ENCODE measurements at regions not wholly inside any gene's neighbourhood (a gene's known extent, or its start where the extent isn't known, plus 50 kb on each side); places are given as distances from the start of the nearest gene placed in this dataset.
"Not testable (repeated sequence)": the region's sequence is repeated elsewhere in the genome, so short reads cannot be mapped to it uniquely, and the experiment has no call there.

DNA sequence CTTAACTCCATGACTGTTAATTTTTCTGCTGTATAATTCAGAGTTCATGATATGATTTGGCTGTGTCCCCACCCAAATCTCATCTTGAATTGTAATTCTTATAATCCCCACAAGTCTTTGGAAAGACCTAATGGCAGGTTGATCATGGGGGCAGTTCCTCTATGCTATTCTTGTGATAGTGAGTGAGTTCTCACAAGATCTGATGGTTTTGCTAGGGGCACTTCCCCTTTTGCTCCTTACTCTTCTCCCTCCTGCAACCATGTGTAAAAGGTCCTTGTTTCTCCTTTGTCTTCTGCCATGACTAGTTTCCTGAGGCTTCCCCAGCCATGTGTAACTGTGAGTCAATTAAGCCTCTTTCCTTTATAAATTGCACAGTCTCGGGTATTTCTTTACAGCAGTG is 1751.9 kb downstream of the ARAP2 start:
- TF ChIP-seq, protein P1, sequence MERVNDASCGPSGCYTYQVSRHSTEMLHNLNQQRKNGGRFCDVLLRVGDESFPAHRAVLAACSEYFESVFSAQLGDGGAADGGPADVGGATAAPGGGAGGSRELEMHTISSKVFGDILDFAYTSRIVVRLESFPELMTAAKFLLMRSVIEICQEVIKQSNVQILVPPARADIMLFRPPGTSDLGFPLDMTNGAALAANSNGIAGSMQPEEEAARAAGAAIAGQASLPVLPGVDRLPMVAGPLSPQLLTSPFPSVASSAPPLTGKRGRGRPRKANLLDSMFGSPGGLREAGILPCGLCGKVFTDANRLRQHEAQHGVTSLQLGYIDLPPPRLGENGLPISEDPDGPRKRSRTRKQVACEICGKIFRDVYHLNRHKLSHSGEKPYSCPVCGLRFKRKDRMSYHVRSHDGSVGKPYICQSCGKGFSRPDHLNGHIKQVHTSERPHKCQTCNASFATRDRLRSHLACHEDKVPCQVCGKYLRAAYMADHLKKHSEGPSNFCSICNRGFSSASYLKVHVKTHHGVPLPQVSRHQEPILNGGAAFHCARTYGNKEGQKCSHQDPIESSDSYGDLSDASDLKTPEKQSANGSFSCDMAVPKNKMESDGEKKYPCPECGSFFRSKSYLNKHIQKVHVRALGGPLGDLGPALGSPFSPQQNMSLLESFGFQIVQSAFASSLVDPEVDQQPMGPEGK (CRISPR knock-in tag; IDR thresholded peaks at IDR 0.05; ENCODE audit: borderline replicate concordance), result no peak
- TF ChIP-seq, protein P2, sequence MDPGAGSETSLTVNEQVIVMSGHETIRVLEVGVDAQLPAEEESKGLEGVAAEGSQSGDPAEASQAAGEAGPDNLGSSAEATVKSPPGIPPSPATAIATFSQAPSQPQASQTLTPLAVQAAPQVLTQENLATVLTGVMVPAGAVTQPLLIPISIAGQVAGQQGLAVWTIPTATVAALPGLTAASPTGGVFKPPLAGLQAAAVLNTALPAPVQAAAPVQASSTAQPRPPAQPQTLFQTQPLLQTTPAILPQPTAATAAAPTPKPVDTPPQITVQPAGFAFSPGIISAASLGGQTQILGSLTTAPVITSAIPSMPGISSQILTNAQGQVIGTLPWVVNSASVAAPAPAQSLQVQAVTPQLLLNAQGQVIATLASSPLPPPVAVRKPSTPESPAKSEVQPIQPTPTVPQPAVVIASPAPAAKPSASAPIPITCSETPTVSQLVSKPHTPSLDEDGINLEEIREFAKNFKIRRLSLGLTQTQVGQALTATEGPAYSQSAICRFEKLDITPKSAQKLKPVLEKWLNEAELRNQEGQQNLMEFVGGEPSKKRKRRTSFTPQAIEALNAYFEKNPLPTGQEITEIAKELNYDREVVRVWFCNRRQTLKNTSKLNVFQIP (CRISPR knock-in tag; IDR thresholded peaks at IDR 0.05; ENCODE audit: borderline replicate concordance, low read depth), result no peak
- TF ChIP-seq BACH2 (CRISPR knock-in tag; IDR thresholded peaks at IDR 0.05; ENCODE audit: borderline replicate concordance) (no peak), TCF4 (CRISPR knock-in tag; IDR thresholded peaks at IDR 0.05; ENCODE audit: borderline replicate concordance) (no peak), TOX (CRISPR knock-in tag; IDR thresholded peaks at IDR 0.05; ENCODE audit: borderline replicate concordance) (no peak), ARNTL (CRISPR knock-in tag; IDR thresholded peaks at IDR 0.05; ENCODE audit: borderline replicate concordance, low read depth) (no peak)
- TF ChIP-seq, protein P3, sequence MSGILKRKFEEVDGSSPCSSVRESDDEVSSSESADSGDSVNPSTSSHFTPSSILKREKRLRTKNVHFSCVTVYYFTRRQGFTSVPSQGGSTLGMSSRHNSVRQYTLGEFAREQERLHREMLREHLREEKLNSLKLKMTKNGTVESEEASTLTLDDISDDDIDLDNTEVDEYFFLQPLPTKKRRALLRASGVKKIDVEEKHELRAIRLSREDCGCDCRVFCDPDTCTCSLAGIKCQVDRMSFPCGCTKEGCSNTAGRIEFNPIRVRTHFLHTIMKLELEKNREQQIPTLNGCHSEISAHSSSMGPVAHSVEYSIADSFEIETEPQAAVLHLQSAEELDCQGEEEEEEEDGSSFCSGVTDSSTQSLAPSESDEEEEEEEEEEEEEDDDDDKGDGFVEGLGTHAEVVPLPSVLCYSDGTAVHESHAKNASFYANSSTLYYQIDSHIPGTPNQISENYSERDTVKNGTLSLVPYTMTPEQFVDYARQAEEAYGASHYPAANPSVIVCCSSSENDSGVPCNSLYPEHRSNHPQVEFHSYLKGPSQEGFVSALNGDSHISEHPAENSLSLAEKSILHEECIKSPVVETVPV (CRISPR knock-in tag; IDR thresholded peaks at IDR 0.05), result no peak
- ATAC-seq, result no peak

DNA sequence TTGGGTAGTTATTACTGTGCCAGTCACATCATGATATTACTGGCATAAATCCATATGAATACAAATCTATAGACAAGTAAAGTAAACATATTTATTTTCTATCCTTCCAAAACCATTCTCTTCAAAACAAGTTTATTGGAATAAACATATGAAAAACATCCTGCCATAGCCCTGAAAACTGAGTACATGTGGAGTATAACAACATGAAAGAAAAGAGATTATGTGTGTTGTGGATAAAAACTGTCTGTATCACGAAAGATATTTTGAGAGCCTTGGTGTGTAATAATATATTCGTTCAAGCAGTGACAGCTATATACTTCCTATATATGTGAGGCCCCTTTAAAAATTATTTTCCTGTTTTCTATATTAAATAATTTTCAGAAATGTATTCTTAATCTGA is 1742.2 kb downstream of the ARAP2 start:
- no peak for TF ChIP-seq ZNF565 (CRISPR knock-in tag; conservative IDR thresholded peaks at IDR 0.05; ENCODE audit: low read depth)
- TF ChIP-seq ARNTL (CRISPR knock-in tag; IDR thresholded peaks at IDR 0.05; ENCODE audit: borderline replicate concordance, low read depth), result no peak
- no peak for TF ChIP-seq ESRRG (CRISPR knock-in tag; IDR thresholded peaks at IDR 0.05)
- no peak for TF ChIP-seq ZNF70 (CRISPR knock-in tag; IDR thresholded peaks at IDR 0.05)
- TF ChIP-seq BACH2 (CRISPR knock-in tag; IDR thresholded peaks at IDR 0.05; ENCODE audit: borderline replicate concordance), result no peak
- TF ChIP-seq TCF4 (CRISPR knock-in tag; IDR thresholded peaks at IDR 0.05; ENCODE audit: borderline replicate concordance), result no peak
- no peak for TF ChIP-seq ZFP30 (CRISPR knock-in tag; IDR thresholded peaks at IDR 0.05)
- TF ChIP-seq, protein P3 (CRISPR knock-in tag; IDR thresholded peaks at IDR 0.05), result no peak
- no peak for TF ChIP-seq ISL1 (CRISPR knock-in tag; IDR thresholded peaks at IDR 0.05)
- TF ChIP-seq, protein P4, sequence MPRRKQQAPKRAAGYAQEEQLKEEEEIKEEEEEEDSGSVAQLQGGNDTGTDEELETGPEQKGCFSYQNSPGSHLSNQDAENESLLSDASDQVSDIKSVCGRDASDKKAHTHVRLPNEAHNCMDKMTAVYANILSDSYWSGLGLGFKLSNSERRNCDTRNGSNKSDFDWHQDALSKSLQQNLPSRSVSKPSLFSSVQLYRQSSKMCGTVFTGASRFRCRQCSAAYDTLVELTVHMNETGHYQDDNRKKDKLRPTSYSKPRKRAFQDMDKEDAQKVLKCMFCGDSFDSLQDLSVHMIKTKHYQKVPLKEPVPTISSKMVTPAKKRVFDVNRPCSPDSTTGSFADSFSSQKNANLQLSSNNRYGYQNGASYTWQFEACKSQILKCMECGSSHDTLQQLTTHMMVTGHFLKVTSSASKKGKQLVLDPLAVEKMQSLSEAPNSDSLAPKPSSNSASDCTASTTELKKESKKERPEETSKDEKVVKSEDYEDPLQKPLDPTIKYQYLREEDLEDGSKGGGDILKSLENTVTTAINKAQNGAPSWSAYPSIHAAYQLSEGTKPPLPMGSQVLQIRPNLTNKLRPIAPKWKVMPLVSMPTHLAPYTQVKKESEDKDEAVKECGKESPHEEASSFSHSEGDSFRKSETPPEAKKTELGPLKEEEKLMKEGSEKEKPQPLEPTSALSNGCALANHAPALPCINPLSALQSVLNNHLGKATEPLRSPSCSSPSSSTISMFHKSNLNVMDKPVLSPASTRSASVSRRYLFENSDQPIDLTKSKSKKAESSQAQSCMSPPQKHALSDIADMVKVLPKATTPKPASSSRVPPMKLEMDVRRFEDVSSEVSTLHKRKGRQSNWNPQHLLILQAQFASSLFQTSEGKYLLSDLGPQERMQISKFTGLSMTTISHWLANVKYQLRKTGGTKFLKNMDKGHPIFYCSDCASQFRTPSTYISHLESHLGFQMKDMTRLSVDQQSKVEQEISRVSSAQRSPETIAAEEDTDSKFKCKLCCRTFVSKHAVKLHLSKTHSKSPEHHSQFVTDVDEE (CRISPR knock-in tag; IDR thresholded peaks at IDR 0.05), result no peak
- no peak for TF ChIP-seq SNAI2 (CRISPR knock-in tag; IDR thresholded peaks at IDR 0.05)
- no peak for TF ChIP-seq OSR1 (CRISPR knock-in tag; IDR thresholded peaks at IDR 0.05)
- TF ChIP-seq RARB (CRISPR knock-in tag; IDR thresholded peaks at IDR 0.05), result no peak
- TF ChIP-seq ZNF8 (CRISPR knock-in tag; IDR thresholded peaks at IDR 0.05), result no peak
- ATAC-seq, result no peak

DNA sequence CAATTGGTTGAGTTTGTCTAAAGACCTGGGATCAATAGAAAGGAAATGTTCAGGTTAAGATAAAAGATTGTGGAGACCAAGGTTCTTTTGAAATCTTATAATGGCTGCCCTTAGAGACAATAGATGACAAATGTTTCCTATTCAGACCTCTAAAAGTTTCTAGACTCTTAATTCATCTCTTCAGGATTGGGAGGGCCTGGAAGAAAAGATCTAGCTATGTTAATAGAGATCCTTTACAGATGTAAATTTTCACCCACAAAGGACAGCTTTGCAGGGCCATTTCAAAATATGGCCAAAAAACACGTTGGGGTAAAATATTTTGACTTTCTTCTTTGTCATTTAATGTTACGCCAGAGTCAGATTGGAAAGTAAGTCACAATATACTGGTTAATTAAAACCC is 1739.6 kb downstream of the ARAP2 start:
- ATAC-seq, result not testable (repeated sequence)

DNA sequence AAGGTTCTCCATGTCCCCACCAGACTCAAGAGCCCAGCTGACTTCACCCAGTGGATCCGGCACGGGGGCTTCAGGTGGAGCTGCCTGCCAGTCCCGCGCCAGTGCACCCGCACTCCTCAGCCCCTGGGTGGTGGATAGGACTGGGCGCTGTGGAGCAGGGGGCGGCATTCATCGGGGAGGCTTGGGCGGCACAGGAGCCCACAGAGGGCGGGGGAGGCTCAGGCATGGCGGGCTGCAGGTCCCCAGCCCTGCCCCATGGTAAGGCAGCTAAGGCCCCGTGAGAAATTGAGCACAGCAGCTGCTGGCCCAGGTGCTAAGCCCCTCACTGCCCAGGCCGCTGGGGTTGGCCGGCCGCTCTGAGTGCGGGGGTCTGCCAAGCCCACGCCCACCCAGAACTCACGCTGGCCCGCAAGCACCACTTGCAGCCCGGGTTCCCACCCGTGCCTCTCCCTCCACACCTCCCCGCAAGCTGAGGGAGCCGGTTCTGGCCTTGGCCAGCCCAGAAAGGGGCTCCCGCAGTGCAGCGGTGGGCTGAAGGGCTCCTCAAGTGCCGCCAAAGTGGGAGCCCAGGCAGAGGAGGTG is 1737.7 kb downstream of the ARAP2 start:
- ATAC-seq, result not testable (repeated sequence)

Data from SK-N-SH treated with all-trans-retinoic acid at 6 μM for 48 hours (cell line).